ENCODE measurements at regions not wholly inside any gene's neighbourhood (a gene's known extent, or its start where the extent isn't known, plus 50 kb on each side); places are given as distances from the start of the nearest gene placed in this dataset.

GRCh38 chr7:19470031-19470430, 238.8 kb downstream of the POLR1F start:
- Histone ChIP-seq H3K79me1 (ENCODE audit: low read depth in 1 of 2, low read length in 2 of 2) (no peaks in the 10 kb centered on the region), H4K8ac (ENCODE audit: low read depth in 2 of 2, low read length in 2 of 2) (no peak overlapping the region), H3K27ac (ENCODE audit: insufficient read depth, low read length) (no peak overlapping the region; the same call in 1 of the 2 replicates), H2AK9ac (replicated peaks; ENCODE audit: low read depth, low read length, poor library complexity) (no peak overlapping the region), H2BK15ac (ENCODE audit: low read depth, low read length) (no peak overlapping the region), H3K9me1 (ENCODE audit: insufficient read depth, low read length) (no peaks in the 10 kb centered on the region), H2AK5ac (ENCODE audit: low read depth, low read length) (no peak overlapping the region), H2AFZ (replicated peaks; ENCODE audit: low read length, poor library complexity) (no peak overlapping the region), H4K5ac (ENCODE audit: low read depth, low read length) (no peak overlapping the region), H3K4ac (ENCODE audit: low read depth, low read length) (no peak overlapping the region), H2BK5ac (ENCODE audit: low read depth, low read length, poor library complexity, severe bottlenecking) (no peak overlapping the region), H2BK20ac (ENCODE audit: low read depth, low read length) (no peak overlapping the region), H3K4me2 (ENCODE audit: low read depth, low read length) (no peak overlapping the region), H3K27me3 (ENCODE audit: control insufficient read depth, insufficient read depth, low read length) (no peaks in the 10 kb centered on the region), H3K4me1 (ENCODE audit: control insufficient read depth, insufficient read depth, low read length) (no peaks in the 10 kb centered on the region), H3K4me3 (ENCODE audit: insufficient read depth, low read depth, low read length) (no peak overlapping the region), H4K20me1 (ENCODE audit: insufficient read depth, low read length) (no peaks in the 10 kb centered on the region), H4K91ac (ENCODE audit: insufficient read depth, low read depth, low read length) (no peak overlapping the region), H3K36me3 (ENCODE audit: control insufficient read depth, insufficient read depth, low read length) (no peaks in the 10 kb centered on the region), H3K23ac (ENCODE audit: low read depth, low read length) (no peak overlapping the region), H3K9ac (ENCODE audit: low read depth, low read length) (no peak overlapping the region), H3K9me3 (ENCODE audit: control insufficient read depth, insufficient read depth, low read length) (no peaks in the 10 kb centered on the region), H3K14ac (replicated peaks; ENCODE audit: low read depth, low read length) (no peak overlapping the region), H3K56ac (ENCODE audit: extremely low read depth, insufficient read depth, low read length) (no peak overlapping the region), H2BK120ac (ENCODE audit: low read depth, low read length) (no peak overlapping the region), H3K18ac (ENCODE audit: low read depth, low read length) (no peak overlapping the region)
- in situ Hi-C loops (cut with MboI; ENCODE audit: low sequenced_read_pairs) (no loop called here), intact Hi-C loops (cut with micrococcal nuclease) (no loop called here), dilution Hi-C loops (cut with HindIII; ENCODE audit: low sequenced_read_pairs, unreplicated experiment) (no loop called here)
- ChIA-PET POLR2A (ENCODE audit: unreplicated experiment) (no interaction called here), CTCF (interaction anchor here (1.2 kb wide), 1 partner anchor 880 kb away, joined by 3 read pairs; no protein-coding TSS in a partner anchor)
- no TSS peak for BruUV-seq (replicated peaks)
- ATAC-seq (ENCODE audit: low read depth) (peak; percentile 92), DNase-seq (peak; percentile 84)
- TF ChIP-seq MAFK (IDR thresholded peaks at IDR 0.05; ENCODE audit: low read depth, low read length): no peak
- TF ChIP-seq CEBPB (IDR thresholded peaks at IDR 0.05; ENCODE audit: low read depth, low read length): no peak
- no peak for TF ChIP-seq ELK1 (IDR thresholded peaks at IDR 0.05; ENCODE audit: borderline replicate concordance, low read depth, low read length)
- TF ChIP-seq CTCF (conservative IDR thresholded peaks at IDR 0.05; ENCODE audit: low read depth, low read length): no peak
- TF ChIP-seq BHLHE40 (IDR thresholded peaks at IDR 0.05; ENCODE audit: low read depth, low read length): no peak
- TF ChIP-seq NFE2L2 (IDR thresholded peaks at IDR 0.05; ENCODE audit: low read depth, low read length): no peak
- no CpG with 5 or more reads among the region's 3 CpGs for WGBS, 2 experiments (ENCODE audit: extremely low coverage in 2 of 2, insufficient read length in 1 of 2)
